HG02678 (cell line): ENCODE measurements at regions not wholly inside any gene's neighbourhood (a gene's known extent, or its start where the extent isn't known, plus 50 kb on each side); places are given as distances from the start of the nearest gene placed in this dataset.
"Not testable (repeated sequence)": the region's sequence is repeated elsewhere in the genome, so short reads cannot be mapped to it uniquely, and the experiment has no call there.

ENCODE experiments used
- ATAC-seq: cut with Tn5 transposase; IDR thresholded peaks from one replicate; pipeline ENCODE4 v1.9.1; 2021; ENCODE audit warnings: mild to moderate bottlenecking, moderate library complexity; ENCODE audit not compliant: unreplicated experiment

DNA sequence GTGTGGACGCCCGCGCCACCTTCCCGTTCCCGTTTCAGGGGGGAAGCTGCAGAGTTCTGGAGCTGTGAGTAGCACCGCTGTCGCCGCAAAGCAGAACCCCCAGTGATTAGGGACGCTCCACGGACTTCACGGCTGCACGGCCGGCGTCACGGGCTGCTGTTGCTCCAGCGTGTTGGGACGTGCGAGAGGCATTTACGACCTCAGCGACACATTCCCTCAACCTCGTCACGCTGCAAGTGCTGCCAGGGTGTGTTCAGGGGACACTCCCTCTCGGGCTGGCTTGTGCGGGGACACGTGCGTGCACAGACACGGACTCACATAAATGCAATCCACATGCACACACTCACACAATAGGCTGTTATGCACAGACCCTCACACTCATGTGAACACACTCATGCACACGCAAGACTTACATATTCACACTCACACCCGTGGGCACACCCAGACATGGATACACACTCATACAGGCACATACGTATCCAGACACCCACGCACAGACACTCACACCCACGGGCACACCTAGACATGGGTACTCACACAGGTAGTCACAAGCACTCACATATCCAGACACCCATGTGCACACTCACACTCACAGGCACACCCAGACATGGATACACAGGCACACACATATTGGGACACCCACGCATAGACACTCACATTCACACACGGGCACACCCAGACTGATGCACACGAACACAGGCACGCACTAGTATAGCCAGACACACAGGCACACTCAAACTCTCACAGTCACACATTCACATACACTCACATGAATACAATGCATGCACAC, 198.0 kb upstream of the ZNF469 start:
- ATAC-seq, result not testable (repeated sequence)

DNA sequence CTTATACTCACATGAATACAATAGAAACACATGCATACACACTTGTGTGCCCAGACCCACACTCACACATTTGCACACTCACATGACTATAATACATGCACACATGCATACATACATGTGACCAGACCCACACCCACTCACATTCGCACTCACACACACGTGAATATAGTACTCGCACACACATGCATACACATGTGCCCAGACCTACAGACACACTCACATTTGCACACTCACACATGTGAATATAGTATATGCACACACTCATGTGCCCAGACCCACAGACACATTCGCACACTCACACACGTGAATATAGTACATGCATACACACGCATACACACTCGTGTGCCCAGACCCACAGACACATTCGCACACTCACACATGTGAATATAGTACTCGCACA, 197.4 kb upstream of the ZNF469 start:
- ATAC-seq, result not testable (repeated sequence)

GRCh38 chr16:88185976-88186888, 196.5 kb upstream of the ZNF469 start:
- ATAC-seq, result not testable (repeated sequence)

GRCh38 chr16:88186889-88187870, 195.6 kb upstream of the ZNF469 start:
- ATAC-seq, result not testable (repeated sequence)

DNA sequence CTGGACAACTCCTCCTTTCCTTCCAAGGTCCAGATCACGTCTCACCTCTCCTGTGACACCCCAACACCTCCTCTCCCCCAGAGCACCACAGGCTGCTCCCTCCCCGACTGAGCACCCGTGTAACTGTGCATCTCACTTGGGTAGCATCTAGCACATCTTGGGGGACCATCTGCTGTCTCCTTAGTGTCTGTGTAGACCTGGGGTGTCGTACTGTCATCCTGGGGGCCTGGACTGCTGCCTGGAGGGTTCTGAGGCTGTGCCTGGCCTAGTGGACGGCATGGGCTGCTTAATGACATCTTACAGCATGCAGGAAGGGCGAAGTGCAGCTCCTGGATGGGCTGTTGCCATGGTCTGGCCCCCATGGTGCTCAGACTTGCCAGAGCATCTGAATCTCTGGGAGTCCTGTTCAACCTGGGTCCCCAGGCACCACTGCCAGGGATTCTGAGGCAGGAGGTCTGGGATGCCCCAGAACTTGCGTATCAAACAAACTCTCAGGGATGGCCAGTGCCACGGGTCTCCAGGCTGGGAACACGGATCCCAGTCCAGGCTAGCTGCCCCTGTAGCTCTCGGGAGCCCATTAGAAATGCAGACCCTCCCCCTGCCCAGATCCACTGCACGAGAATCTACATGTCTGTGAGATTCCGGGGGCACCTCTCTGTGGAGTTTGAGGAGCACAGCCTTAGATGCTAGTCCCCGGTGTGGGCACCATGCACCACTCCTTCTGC, 194.4 kb upstream of the ZNF469 start:
- not testable (repeated sequence) for ATAC-seq

DNA sequence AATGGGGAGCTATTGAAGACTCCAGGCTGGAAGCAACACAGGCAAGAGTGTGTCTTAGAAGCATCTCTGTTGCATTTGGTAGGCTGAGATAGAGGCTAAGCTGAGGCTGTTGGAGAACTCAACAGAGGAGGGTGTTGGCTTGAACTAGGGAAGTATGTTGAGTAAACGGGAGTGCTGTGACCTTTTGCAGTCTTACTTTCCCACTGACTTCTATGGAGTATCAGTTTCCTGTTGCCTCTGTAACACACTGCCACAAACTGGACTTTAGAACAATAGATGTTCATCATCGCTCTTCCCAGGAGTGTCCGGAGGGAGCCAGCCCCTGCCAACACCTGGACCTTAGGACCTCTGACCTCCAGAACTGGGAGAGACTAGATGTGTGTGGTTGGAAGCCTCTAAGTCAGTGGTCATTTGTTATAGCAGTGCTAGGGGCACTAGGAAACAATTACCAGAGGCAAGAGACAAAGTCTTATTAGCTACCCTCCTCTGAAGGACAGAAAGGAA, 192.1 kb upstream of the ZNF469 start:
- ATAC-seq, result not testable (repeated sequence)

DNA sequence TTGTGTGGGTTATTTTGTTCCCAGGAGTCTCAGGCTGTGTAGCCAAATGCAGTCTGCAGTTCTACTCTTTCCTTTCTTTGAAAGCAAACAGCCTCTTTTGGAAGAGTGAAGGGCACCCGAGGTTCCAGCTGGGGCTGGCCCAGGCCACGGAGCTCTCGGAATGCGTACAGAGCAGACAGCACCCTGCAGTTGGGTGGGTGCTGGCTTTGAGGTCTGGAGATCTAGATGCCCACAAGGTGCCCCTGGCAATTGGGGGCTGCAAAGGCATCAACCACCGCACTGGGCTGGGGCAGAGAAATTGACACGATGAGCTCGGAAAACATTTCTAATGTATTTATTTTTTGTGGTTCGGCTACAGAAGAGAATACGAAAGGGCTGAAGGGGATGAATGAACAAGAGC, 191.6 kb upstream of the ZNF469 start:
- ATAC-seq, result not testable (repeated sequence)

GRCh38 chr16:88192601-88193000, 190.2 kb upstream of the ZNF469 start:
- ATAC-seq, result no peak

DNA sequence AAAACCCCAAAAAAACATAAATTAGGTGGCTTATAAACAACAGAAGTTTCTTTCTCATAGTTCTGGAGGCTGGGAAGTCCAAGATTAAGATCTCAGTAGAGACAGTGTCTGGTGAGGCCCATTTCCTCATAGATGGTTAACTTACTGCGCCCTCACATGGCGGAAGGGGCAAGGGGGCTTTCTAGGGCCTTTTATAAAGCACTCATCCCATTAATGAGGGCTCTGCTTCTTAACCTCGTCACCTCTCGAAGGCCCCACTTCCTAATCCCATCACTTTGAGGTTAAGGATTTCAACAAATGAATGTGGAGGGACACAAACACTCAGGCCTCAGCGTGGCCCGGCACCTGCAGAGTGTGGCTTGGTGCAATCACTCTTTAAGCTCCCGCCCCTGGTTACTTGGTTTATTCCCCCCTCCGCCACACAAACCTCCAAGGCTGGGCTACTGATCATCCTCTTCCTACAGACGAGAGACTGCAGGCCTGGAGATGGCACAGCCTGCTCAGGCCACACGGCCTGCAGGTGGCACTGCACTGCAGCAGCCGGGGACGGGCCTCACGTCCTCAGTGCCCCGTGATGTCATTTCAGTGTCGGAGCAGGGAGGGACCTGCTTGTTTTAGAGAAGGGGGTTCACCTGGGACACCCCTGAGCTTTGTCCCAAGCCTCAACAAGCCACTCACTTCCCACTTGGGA, 188.9 kb upstream of the ZNF469 start:
- not testable (repeated sequence) for ATAC-seq

DNA sequence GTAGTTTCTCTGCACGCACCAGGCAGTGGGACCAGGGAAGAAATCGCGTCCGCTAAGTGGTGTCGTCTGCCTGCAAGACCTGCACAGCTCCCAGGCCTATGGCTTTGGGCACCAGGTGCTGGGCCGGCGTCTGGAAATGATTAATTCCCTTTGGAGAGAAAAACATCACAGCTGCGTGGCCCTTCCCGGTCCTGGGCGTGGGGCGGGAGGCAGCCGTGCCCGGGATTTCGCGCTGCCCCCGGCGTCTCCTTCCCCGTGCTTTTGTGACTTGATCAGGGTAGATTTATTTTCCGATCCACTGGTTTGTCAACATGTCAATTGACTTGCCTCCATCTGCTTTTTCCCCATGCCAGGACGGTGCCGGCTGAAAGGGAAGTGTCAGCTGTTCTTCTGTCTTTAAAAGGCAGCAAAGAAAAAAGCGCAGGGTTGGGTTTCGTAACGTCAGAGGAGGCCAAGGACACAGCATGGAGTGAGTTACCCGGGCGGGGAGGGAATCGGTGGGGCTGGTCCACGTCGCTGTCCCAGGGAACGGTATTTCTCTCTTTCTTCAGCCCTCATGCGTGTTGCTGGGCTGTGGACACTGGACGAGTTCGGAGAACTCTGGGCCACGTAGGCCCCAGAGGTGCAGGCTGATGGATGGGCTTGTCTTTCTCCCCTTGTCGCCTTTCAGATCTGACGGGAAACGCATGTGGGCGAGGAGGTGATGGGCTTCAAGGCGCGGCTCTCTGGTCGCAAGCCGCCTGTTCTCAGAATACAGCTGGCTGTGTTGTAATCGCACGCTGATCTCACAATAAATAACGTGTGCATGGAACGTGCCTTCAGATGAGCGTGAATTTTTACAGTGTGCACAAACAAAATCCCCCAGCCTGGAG, 188.1 kb upstream of the ZNF469 start:
- ATAC-seq, result no peak

DNA sequence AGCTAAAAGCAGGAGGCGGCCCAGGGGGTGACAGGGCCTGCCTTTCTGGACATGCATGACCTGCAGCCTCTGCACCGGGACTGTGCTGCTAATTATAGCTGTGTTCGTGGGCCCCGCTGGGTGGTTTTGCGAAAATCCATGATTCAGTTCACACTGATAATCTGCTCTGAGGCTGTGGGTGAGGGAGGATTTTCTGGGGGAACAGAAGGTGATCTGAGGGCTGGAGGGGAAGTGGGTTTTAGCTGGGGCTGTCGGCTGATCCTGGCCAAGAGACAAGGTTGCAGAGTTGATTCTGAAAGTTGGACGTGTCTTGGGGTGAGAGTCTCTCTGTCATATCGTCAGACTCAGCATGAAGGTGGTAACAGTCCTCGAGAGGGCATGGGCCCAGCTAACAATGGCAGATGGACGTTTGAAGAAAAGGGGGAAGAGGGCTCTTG, 187.5 kb upstream of the ZNF469 start:
- no peak for ATAC-seq

DNA sequence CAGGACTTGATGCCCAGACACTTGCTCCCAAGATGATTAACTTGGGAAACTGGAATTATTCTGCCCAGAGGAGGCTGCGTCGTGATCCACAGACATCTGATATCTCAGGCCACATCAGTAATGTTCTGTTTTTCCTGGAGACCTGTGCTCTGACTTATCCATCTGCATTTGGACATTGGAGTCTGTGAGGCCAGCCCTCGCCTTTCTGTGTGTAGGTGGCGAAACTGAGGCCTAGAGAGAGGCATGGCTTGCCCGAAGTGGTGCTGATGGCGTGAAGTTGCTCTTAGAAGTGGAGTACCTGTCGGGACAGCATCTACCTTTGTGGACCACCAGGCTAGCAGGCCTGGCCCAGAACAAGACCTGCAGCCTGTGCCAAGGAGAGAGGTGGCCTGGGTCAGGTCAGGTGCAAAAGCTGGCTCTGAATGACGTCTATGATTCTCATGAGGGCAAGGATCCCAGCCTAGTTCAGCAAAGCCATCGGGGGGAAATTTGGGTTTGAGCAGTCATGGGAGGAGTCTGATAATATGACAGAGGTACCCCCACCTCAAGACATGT, 186.8 kb upstream of the ZNF469 start:
- ATAC-seq, result no peak

GRCh38 chr16:88196471-88197400, 186.0 kb upstream of the ZNF469 start:
- ATAC-seq, result no peak

GRCh38 chr16:88197481-88198456, 185.0 kb upstream of the ZNF469 start:
- ATAC-seq, result no peak

DNA sequence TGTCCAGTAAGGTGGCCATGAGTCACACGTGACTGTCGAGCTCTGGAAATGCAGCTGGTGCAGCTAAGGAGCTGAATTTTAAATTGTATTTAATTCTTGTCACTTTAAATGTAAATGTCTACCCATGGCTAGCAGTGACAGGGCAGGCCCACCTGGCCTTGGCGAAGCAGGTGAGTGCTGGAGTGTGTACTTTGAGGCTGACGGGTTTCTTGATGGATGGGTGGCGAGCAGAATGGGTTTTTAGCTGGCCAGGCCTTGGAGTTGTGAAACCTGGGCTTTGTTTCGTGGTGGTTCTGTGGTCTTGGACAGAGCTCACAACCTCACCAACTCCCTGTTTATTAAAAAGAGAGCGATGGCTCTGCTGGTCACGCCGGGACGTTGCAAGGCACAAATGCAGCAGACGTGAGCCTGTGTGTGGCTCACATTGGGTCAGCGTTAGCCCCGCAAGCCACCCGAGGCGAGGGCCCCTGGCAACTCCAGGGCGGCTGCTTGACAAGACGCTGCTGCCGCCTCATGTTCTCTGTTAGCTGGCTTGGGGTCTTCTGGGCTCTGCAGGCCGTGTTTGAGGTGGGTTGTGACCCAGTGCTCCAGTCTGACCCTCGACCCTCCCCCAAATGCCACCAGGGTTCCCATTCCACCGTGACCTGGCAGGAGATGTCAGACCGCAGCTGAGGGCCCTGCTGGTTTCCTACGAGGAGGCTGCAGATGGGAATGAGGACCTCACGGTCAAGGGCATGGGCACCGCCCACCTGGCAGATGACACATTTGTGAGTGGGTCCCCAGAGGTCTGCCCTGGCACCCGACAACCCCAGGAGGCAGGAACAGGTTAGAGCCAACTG, 184.1 kb upstream of the ZNF469 start:
- not testable (repeated sequence) for ATAC-seq
